Mesenchymal stem cell (in vitro differentiated cells and primary cell): ENCODE measurements at regions not wholly inside any gene's neighbourhood (a gene's known extent, or its start where the extent isn't known, plus 50 kb on each side); places are given as distances from the start of the nearest gene placed in this dataset.

Source experiments
- DNase-seq: peaks from one replicate; pipeline ENCODE4 v3.0.0-alpha.2; 2013
- H2AFZ ChIP-seq: one replicate; pipeline ENCODE4 v1.6.1; 2013; ENCODE audit warnings: low read depth, mild to moderate bottlenecking, control low read depth, inconsistent platforms, low read length, moderate library complexity
- H2AK5ac ChIP-seq: 2 replicates; pipeline ENCODE4 v1.6.1; 2013; ENCODE audit warnings: low read length, moderate library complexity, mild to moderate bottlenecking, inconsistent platforms; ENCODE audit not compliant: severe bottlenecking
- H2BK120ac ChIP-seq: one replicate; pipeline ENCODE4 v1.6.1; 2013; ENCODE audit warnings: low read depth, mild to moderate bottlenecking, inconsistent platforms, low read length, moderate library complexity
- H2BK12ac ChIP-seq, 2 experiments: one replicate each; pipeline ENCODE4 v1.6.1; 2013; ENCODE audit warnings: inconsistent platforms in 2 of 2, low read length in 2 of 2, mild to moderate bottlenecking in 2 of 2, moderate library complexity in 2 of 2, control low read depth in 1 of 2
- H2BK15ac ChIP-seq: one replicate; pipeline ENCODE4 v1.6.1; 2013; ENCODE audit warnings: mild to moderate bottlenecking, low read depth, inconsistent platforms; ENCODE audit not compliant: poor library complexity, severe bottlenecking
- H2BK5ac ChIP-seq: 2 replicates; pipeline ENCODE4 v1.6.1; 2013; ENCODE audit warnings: low read depth, mild to moderate bottlenecking, low read length, control low read depth, inconsistent platforms; ENCODE audit not compliant: poor library complexity, severe bottlenecking
- H3K14ac ChIP-seq, 2 experiments: one replicate each; pipeline ENCODE4 v1.6.1; 2013; ENCODE audit warnings: inconsistent platforms in 2 of 2, low read length in 2 of 2, control low read depth in 1 of 2, mild to moderate bottlenecking in 1 of 2, moderate library complexity in 1 of 2
- H3K18ac ChIP-seq, 2 experiments: one replicate each; pipeline ENCODE4 v1.6.1; 2013; ENCODE audit warnings: inconsistent platforms in 2 of 2, low read length in 2 of 2, control low read depth in 1 of 2, low read depth in 1 of 2, mild to moderate bottlenecking in 1 of 2
- H3K23ac ChIP-seq, 2 experiments: one replicate each; pipeline ENCODE4 v1.6.1; 2013; ENCODE audit warnings: inconsistent platforms in 2 of 2, low read length in 2 of 2, mild to moderate bottlenecking in 2 of 2, moderate library complexity in 2 of 2, control low read depth in 1 of 2
- H3K27ac ChIP-seq: 2 replicates; pipeline ENCODE4 v1.5.1; 2013; ENCODE audit warnings: mild to moderate bottlenecking, moderate library complexity, low read length, control low read depth, inconsistent platforms; ENCODE audit not compliant: poor library complexity, severe bottlenecking
- H3K27me3 ChIP-seq, 2 experiments: 2 replicates each; pipeline versions ENCODE4 v1.6.1 to v1.7.0; 2013; ENCODE audit warnings: low read length in 2 of 2, mild to moderate bottlenecking in 2 of 2, moderate library complexity in 2 of 2, control low read depth in 1 of 2, inconsistent platforms in 1 of 2; ENCODE audit not compliant: control insufficient read depth in 1 of 2, insufficient read depth in 1 of 2
- H3K36me3 ChIP-seq, 2 experiments: 2 replicates each; pipeline versions ENCODE4 v1.6.1 to v1.7.0; 2013; ENCODE audit warnings: low read length in 2 of 2, control low read depth in 1 of 2, inconsistent platforms in 1 of 2, low read depth in 1 of 2, mild to moderate bottlenecking in 1 of 2; ENCODE audit not compliant: insufficient read depth in 2 of 2, control insufficient read depth in 1 of 2
- H3K4ac ChIP-seq, 2 experiments: one replicate each; pipeline ENCODE4 v1.6.1; 2013; ENCODE audit warnings: inconsistent platforms in 2 of 2, low read length in 2 of 2, mild to moderate bottlenecking in 2 of 2, moderate library complexity in 2 of 2, control low read depth in 1 of 2, low read depth in 1 of 2
- H3K4me1 ChIP-seq: 2 replicates; pipeline ENCODE4 v1.6.1; 2013; ENCODE audit warnings: low read depth, low read length, control low read depth; ENCODE audit not compliant: control insufficient read depth, insufficient read depth
- H3K4me2 ChIP-seq: 2 replicates; pipeline ENCODE4 v1.6.1; 2013; ENCODE audit warnings: low read length, mild to moderate bottlenecking, inconsistent platforms; ENCODE audit not compliant: poor library complexity, severe bottlenecking
- H3K4me3 ChIP-seq, 2 experiments: 2 replicates each; pipeline versions ENCODE4 v1.5.1 to v1.7.0; 2013; ENCODE audit warnings: low read length in 2 of 2, mild to moderate bottlenecking in 2 of 2, control low read depth in 1 of 2, low read depth in 1 of 2; ENCODE audit not compliant: insufficient read depth in 1 of 2
- H3K79me1 ChIP-seq: replicated peaks from 2 replicates; pipeline ENCODE4 v1.6.1; 2013; ENCODE audit warnings: mild to moderate bottlenecking, control low read depth, low read length, inconsistent platforms; ENCODE audit not compliant: poor library complexity, severe bottlenecking
- H3K9ac ChIP-seq: 2 replicates; pipeline ENCODE4 v1.7.0; 2013; ENCODE audit warnings: mild to moderate bottlenecking, low read length, moderate library complexity
- H3K9me3 ChIP-seq: 2 replicates; pipeline ENCODE4 v1.7.0; 2013; ENCODE audit warnings: mild to moderate bottlenecking, low read length; ENCODE audit not compliant: control insufficient read depth
- H4K8ac ChIP-seq: one replicate; pipeline ENCODE4 v1.6.1; 2013; ENCODE audit warnings: inconsistent platforms, mild to moderate bottlenecking, low read length, moderate library complexity
- H4K91ac ChIP-seq: one replicate; pipeline ENCODE4 v1.6.1; 2013; ENCODE audit warnings: mild to moderate bottlenecking, low read length, inconsistent platforms
- WGBS: methylation state at CpG from one replicate; pipeline ENCODE4 v1.1.7; 2013; ENCODE audit warnings: mixed read lengths; 5-methylcytosine and 5-hydroxymethylcytosine counted together

GRCh38 chr19:32287811-32288227 lies 57.6 kb upstream of the ZNF507 start:
- WGBS = 36% methylated on average over 12 of the region's 12 CpGs

GRCh38 chr19:32289566-32290210 lies 55.7 kb upstream of the ZNF507 start:
- H2AK5ac ChIP-seq = no peak overlapping the region
- H2BK120ac ChIP-seq = no peak overlapping the region
- H3K27ac ChIP-seq = no peak overlapping the region
- H3K14ac ChIP-seq = no peak overlapping the region
- no peaks in the 10 kb centered on the region for H3K9me3 ChIP-seq
- no peak overlapping the region for H3K4me3 ChIP-seq
- no peak overlapping the region for H3K18ac ChIP-seq
- H3K79me1 ChIP-seq = no peaks in the 10 kb centered on the region
- no peak overlapping the region for H3K9ac ChIP-seq
- no peak overlapping the region for H4K8ac ChIP-seq
- H2BK15ac ChIP-seq = no peak overlapping the region
- H3K23ac ChIP-seq = no peak overlapping the region
- no peak overlapping the region for H3K4me2 ChIP-seq
- no peak overlapping the region for H2BK5ac ChIP-seq
- H3K27me3 ChIP-seq = peaks cover 0 to 20% of the 10 kb centered on the region in 2 experiments
- 94% methylated on average over 3 of the region's 4 CpGs for WGBS
- no peak for DNase-seq
- H2AFZ ChIP-seq = no peak overlapping the region
- no peak overlapping the region for H4K91ac ChIP-seq
- no peak overlapping the region for H2BK12ac ChIP-seq
- H3K36me3 ChIP-seq = no peaks in the 10 kb centered on the region
- peaks cover 1% of the 10 kb centered on the region for H3K4me1 ChIP-seq
- H3K4ac ChIP-seq = no peak overlapping the region

More at GRCh38 chr19:32287811-32288227, 57.6 kb upstream of the ZNF507 start:
- Histone ChIP-seq H4K91ac (no peak overlapping the region), H2BK5ac (no peak overlapping the region), H2AFZ (no peak overlapping the region), H3K14ac (peak overlapping the region in 1 of 2 experiments; percentile 53), H3K23ac (no peak overlapping the region), H3K79me1 (no peaks in the 10 kb centered on the region), H3K4me2 (no peak overlapping the region), H2AK5ac (no peak overlapping the region), H2BK15ac (no peak overlapping the region), H3K4me3 (peak overlapping the region in 1 of 2 experiments; percentile 70), H2BK120ac (no peak overlapping the region), H3K27me3 (peaks cover 0 to 30% of the 10 kb centered on the region in 2 experiments), H3K27ac (no peak overlapping the region), H3K9me3 (no peaks in the 10 kb centered on the region), H3K36me3 (no peaks in the 10 kb centered on the region), H2BK12ac (no peak overlapping the region), H3K4me1 (peaks cover 1% of the 10 kb centered on the region), H4K8ac (no peak overlapping the region), H3K9ac (peak overlapping the region; percentile 79), H3K18ac (no peak overlapping the region), H3K4ac (no peak overlapping the region)
- DNase-seq = peak; percentile 53

GRCh38 chr19:32291876-32292275 lies 53.5 kb upstream of the ZNF507 start:
- H3K27me3 ChIP-seq = peaks cover 0 to 20% of the 10 kb centered on the region in 2 experiments
- H3K14ac ChIP-seq = no peak overlapping the region
- H3K9ac ChIP-seq = no peak overlapping the region
- H2AK5ac ChIP-seq = no peak overlapping the region
- H2AFZ ChIP-seq = no peak overlapping the region
- no peak overlapping the region for H3K18ac ChIP-seq
- no peak overlapping the region for H2BK12ac ChIP-seq
- 92% methylated on average over 6 of the region's 6 CpGs for WGBS
- no peaks in the 10 kb centered on the region for H3K9me3 ChIP-seq
- H4K91ac ChIP-seq = no peak overlapping the region
- H2BK120ac ChIP-seq = no peak overlapping the region
- no peak overlapping the region for H2BK5ac ChIP-seq
- no peaks in the 10 kb centered on the region for H3K79me1 ChIP-seq
- H3K36me3 ChIP-seq = no peaks in the 10 kb centered on the region
- H4K8ac ChIP-seq = no peak overlapping the region
- no peak overlapping the region for H3K23ac ChIP-seq
- peaks cover 1% of the 10 kb centered on the region for H3K4me1 ChIP-seq
- H3K4me3 ChIP-seq = no peak overlapping the region
- no peak overlapping the region for H3K4me2 ChIP-seq
- no peak overlapping the region for H2BK15ac ChIP-seq
- DNase-seq = no peak
- H3K4ac ChIP-seq = no peak overlapping the region
- no peak overlapping the region for H3K27ac ChIP-seq

- Histone ChIP-seq H3K4me3 (no peak overlapping the region), H2BK120ac (no peak overlapping the region), H4K8ac (no peak overlapping the region), H2AFZ (no peak overlapping the region), H3K27me3 (peaks cover 0 to 14% of the 10 kb centered on the region in 2 experiments), H3K23ac (no peak overlapping the region), H3K18ac (no peak overlapping the region), H2AK5ac (no peak overlapping the region), H3K4ac (no peak overlapping the region), H2BK12ac (no peak overlapping the region), H3K79me1 (no peaks in the 10 kb centered on the region), H3K4me2 (no peak overlapping the region), H2BK5ac (no peak overlapping the region), H3K9me3 (peaks cover 6% of the 10 kb centered on the region), H3K4me1 (no peaks in the 10 kb centered on the region), H3K14ac (no peak overlapping the region), H3K27ac (no peak overlapping the region), H3K36me3 (no peaks in the 10 kb centered on the region), H3K9ac (no peak overlapping the region), H4K91ac (no peak overlapping the region), H2BK15ac (no peak overlapping the region)
- no peak for DNase-seq
- 86% methylated on average over 5 of the region's 6 CpGs for WGBS
Observed at GRCh38 chr19:32294871-32295438, 50.5 kb upstream of the ZNF507 start.
